HG02840 (cell line): ENCODE measurements at regions not wholly inside any gene's neighbourhood (a gene's known extent, or its start where the extent isn't known, plus 50 kb on each side); places are given as distances from the start of the nearest gene placed in this dataset.

Experiments used
- ATAC-seq: cut with Tn5 transposase; IDR thresholded peaks from one replicate; pipeline ENCODE4 v1.9.1; 2021; ENCODE audit warnings: mild to moderate bottlenecking, moderate library complexity, moderate number of reproducible peaks; ENCODE audit not compliant: unreplicated experiment, low FRiP score

- ATAC-seq, result no peak
Observed at GRCh38 chr2:15868704-15869103, 71.6 kb upstream of the MYCN start.

GRCh38 chr2:15869396-15869795 lies 71.0 kb upstream of the MYCN start:
- ATAC-seq, result no peak

GRCh38 chr2:15869871-15870270 lies 70.5 kb upstream of the MYCN start:
- ATAC-seq, result no peak

GRCh38 chr2:15870565-15870964 lies 69.8 kb upstream of the MYCN start:
- no peak for ATAC-seq

GRCh38 chr2:15871239-15871783 lies 69.0 kb upstream of the MYCN start:
- no peak for ATAC-seq

GRCh38 chr2:15872854-15873253 lies 67.5 kb upstream of the MYCN start:
- ATAC-seq, result no peak

- ATAC-seq, result no peak
Observed at GRCh38 chr2:15874321-15874720, 66.0 kb upstream of the MYCN start.

GRCh38 chr2:15874854-15875804 lies 65.2 kb upstream of the MYCN start:
- no peak for ATAC-seq

GRCh38 chr2:15875969-15876705 lies 64.2 kb upstream of the MYCN start:
- no peak for ATAC-seq

GRCh38 chr2:15880226-15881119 lies 59.9 kb upstream of the MYCN start:
- no peak for ATAC-seq

- ATAC-seq, result no peak
Observed at GRCh38 chr2:15881120-15881433, 59.3 kb upstream of the MYCN start.

GRCh38 chr2:15881676-15882075 lies 58.7 kb upstream of the MYCN start:
- no peak for ATAC-seq

GRCh38 chr2:15882761-15883497 lies 57.4 kb upstream of the MYCN start:
- ATAC-seq, result no peak

- no peak for ATAC-seq
Observed at GRCh38 chr2:15883684-15884083, 56.7 kb upstream of the MYCN start.

- ATAC-seq, result no peak
Observed at GRCh38 chr2:15884790-15885189, 55.6 kb upstream of the MYCN start.

- no peak for ATAC-seq
Observed at GRCh38 chr2:15886231-15886630, 54.1 kb upstream of the MYCN start.

GRCh38 chr2:15889442-15890123 lies 50.8 kb upstream of the MYCN start:
- ATAC-seq, result no peak

GRCh38 chr2:15890124-15890754 lies 50.1 kb upstream of the MYCN start:
- no peak for ATAC-seq
